ENCODE measurements at regions not wholly inside any gene's neighbourhood (a gene's known extent, or its start where the extent isn't known, plus 50 kb on each side); places are given as distances from the start of the nearest gene placed in this dataset.

DNA sequence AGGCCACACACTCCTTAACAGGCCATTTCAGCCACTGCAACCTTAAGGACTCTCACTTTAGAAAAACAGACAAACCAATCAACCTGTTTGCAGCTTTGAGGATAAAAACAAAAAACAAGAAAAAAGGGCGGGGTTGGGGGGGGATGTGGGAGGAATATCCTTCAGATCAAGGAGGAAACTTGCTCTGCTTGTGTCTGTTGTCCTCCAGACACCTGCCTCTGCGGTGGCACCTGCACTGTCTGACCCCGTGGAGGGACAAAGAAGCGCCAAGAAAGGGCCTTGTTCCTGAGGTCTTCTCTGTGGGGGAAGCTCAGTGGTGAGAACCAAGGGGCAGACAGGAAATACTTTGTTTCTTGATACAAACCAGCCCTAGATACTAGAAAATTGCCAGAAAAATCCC is 70.5 kb downstream of the POLR2M start:
- TF ChIP-seq, protein P1, sequence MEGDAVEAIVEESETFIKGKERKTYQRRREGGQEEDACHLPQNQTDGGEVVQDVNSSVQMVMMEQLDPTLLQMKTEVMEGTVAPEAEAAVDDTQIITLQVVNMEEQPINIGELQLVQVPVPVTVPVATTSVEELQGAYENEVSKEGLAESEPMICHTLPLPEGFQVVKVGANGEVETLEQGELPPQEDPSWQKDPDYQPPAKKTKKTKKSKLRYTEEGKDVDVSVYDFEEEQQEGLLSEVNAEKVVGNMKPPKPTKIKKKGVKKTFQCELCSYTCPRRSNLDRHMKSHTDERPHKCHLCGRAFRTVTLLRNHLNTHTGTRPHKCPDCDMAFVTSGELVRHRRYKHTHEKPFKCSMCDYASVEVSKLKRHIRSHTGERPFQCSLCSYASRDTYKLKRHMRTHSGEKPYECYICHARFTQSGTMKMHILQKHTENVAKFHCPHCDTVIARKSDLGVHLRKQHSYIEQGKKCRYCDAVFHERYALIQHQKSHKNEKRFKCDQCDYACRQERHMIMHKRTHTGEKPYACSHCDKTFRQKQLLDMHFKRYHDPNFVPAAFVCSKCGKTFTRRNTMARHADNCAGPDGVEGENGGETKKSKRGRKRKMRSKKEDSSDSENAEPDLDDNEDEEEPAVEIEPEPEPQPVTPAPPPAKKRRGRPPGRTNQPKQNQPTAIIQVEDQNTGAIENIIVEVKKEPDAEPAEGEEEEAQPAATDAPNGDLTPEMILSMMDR (IDR thresholded peaks at IDR 0.05; ENCODE audit: poor library complexity, severe bottlenecking), result no peak
- no peak for TF ChIP-seq EZH2 (IDR thresholded peaks at IDR 0.05; ENCODE audit: borderline replicate concordance, insufficient read depth, low read length, poor library complexity, severe bottlenecking)
- no peak for TF ChIP-seq POLR2AphosphoS5 (IDR thresholded peaks at IDR 0.05)
- TF ChIP-seq TAF1 (IDR thresholded peaks at IDR 0.05; ENCODE audit: low read depth), result no peak
- TF ChIP-seq EP300 (conservative IDR thresholded peaks at IDR 0.05; ENCODE audit: poor library complexity, severe bottlenecking), result no peak
- TF ChIP-seq, protein P2, sequence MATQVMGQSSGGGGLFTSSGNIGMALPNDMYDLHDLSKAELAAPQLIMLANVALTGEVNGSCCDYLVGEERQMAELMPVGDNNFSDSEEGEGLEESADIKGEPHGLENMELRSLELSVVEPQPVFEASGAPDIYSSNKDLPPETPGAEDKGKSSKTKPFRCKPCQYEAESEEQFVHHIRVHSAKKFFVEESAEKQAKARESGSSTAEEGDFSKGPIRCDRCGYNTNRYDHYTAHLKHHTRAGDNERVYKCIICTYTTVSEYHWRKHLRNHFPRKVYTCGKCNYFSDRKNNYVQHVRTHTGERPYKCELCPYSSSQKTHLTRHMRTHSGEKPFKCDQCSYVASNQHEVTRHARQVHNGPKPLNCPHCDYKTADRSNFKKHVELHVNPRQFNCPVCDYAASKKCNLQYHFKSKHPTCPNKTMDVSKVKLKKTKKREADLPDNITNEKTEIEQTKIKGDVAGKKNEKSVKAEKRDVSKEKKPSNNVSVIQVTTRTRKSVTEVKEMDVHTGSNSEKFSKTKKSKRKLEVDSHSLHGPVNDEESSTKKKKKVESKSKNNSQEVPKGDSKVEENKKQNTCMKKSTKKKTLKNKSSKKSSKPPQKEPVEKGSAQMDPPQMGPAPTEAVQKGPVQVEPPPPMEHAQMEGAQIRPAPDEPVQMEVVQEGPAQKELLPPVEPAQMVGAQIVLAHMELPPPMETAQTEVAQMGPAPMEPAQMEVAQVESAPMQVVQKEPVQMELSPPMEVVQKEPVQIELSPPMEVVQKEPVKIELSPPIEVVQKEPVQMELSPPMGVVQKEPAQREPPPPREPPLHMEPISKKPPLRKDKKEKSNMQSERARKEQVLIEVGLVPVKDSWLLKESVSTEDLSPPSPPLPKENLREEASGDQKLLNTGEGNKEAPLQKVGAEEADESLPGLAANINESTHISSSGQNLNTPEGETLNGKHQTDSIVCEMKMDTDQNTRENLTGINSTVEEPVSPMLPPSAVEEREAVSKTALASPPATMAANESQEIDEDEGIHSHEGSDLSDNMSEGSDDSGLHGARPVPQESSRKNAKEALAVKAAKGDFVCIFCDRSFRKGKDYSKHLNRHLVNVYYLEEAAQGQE (IDR thresholded peaks at IDR 0.05; ENCODE audit: borderline replicate concordance), result no peak
